ENCODE measurements at regions not wholly inside any gene's neighbourhood (a gene's known extent, or its start where the extent isn't known, plus 50 kb on each side); places are given as distances from the start of the nearest gene placed in this dataset.

- Histone ChIP-seq H3K4me1 (ENCODE audit: insufficient read depth, low read length) (no peaks in the 10 kb centered on the region), H3K9me3 (ENCODE audit: control insufficient read depth in 1 of 2, insufficient read depth in 1 of 2, low read length in 2 of 2) (no peaks in the 10 kb centered on the region), H3K4me3 (ENCODE audit: low read length) (no peak overlapping the region), H3K27ac (ENCODE audit: low read depth in 1 of 2, low read length in 2 of 2) (no peak overlapping the region), H3K36me3 (ENCODE audit: insufficient read depth, low read length) (no peaks in the 10 kb centered on the region), H3K27me3 (ENCODE audit: control insufficient read depth in 1 of 2, insufficient read depth in 2 of 2, low read length in 2 of 2) (no peaks in the 10 kb centered on the region)
- Mint-ChIP-seq H3K27ac (no peak overlapping the region), H3K36me3 (ENCODE audit: low read depth) (no peaks in the 10 kb centered on the region), H3K9me3 (peaks cover 19% of the 10 kb centered on the region), H3K4me3 (no peak overlapping the region), H3K4me1 (ENCODE audit: low read depth) (no peaks in the 10 kb centered on the region), H3K27me3 (no peaks in the 10 kb centered on the region)
- ATAC-seq (ENCODE audit: poor library complexity) (no peak), DNase-seq (no peak)
- intact Hi-C loops (cut with DNase I, micrococcal nuclease) = no loop called here
- TF ChIP-seq CTCF (IDR thresholded peaks at IDR 0.05) = no peak
- CTCF ChIA-PET = interaction anchor here (1.3 kb wide), 1 partner anchor 10 kb away, joined by 3 read pairs; no protein-coding TSS in a partner anchor
- POLR2A ChIA-PET = no interaction called here
Observed at GRCh38 chr7:10703059-10703458, 270.6 kb upstream of the PHF14 start.

- Histone ChIP-seq H3K4me1 (ENCODE audit: insufficient read depth, low read length) (no peaks in the 10 kb centered on the region), H3K36me3 (ENCODE audit: insufficient read depth, low read length) (no peaks in the 10 kb centered on the region), H3K27me3 (ENCODE audit: control insufficient read depth in 1 of 2, insufficient read depth in 2 of 2, low read length in 2 of 2) (no peaks in the 10 kb centered on the region), H3K4me3 (ENCODE audit: low read length) (no peak overlapping the region), H3K9me3 (ENCODE audit: control insufficient read depth in 1 of 2, insufficient read depth in 1 of 2, low read length in 2 of 2) (no peaks in the 10 kb centered on the region), H3K27ac (ENCODE audit: low read depth in 1 of 2, low read length in 2 of 2) (no peak overlapping the region)
- intact Hi-C loops (cut with DNase I, micrococcal nuclease) = no loop called here
- Mint-ChIP-seq H3K27ac (no peak overlapping the region), H3K4me3 (no peak overlapping the region), H3K9me3 (peaks cover 13% of the 10 kb centered on the region), H3K36me3 (ENCODE audit: low read depth) (no peaks in the 10 kb centered on the region), H3K4me1 (ENCODE audit: low read depth) (no peaks in the 10 kb centered on the region), H3K27me3 (no peaks in the 10 kb centered on the region)
- ATAC-seq (ENCODE audit: poor library complexity) (no peak), DNase-seq (no peak)
- no peak for TF ChIP-seq CTCF (IDR thresholded peaks at IDR 0.05)
- POLR2A ChIA-PET = no interaction called here
- CTCF ChIA-PET = interaction anchor here (1.0 kb wide), 1 partner anchor 10 kb away, joined by 3 read pairs; no protein-coding TSS in a partner anchor
Observed at GRCh38 chr7:10703981-10704380, 269.7 kb upstream of the PHF14 start.

- peaks cover 11% of the 10 kb centered on the region for H3K9me3 Mint-ChIP-seq
- intact Hi-C loops (cut with DNase I, micrococcal nuclease) = no loop called here
- H3K4me1 ChIP-seq (ENCODE audit: insufficient read depth, low read length) = no peaks in the 10 kb centered on the region
- H3K27me3 ChIP-seq (ENCODE audit: control insufficient read depth in 1 of 2, insufficient read depth in 2 of 2, low read length in 2 of 2) = no peaks in the 10 kb centered on the region
- H3K4me3 ChIP-seq (ENCODE audit: low read length) = no peak overlapping the region
- H3K27ac ChIP-seq (ENCODE audit: low read depth in 1 of 2, low read length in 2 of 2) = no peak overlapping the region
- no peaks in the 10 kb centered on the region for H3K36me3 Mint-ChIP-seq (ENCODE audit: low read depth)
- no peak overlapping the region for H3K4me3 Mint-ChIP-seq
- TF ChIP-seq CTCF (IDR thresholded peaks at IDR 0.05) = no peak
- CTCF ChIA-PET = interaction anchor here (1.0 kb wide), 1 partner anchor 9 kb away, joined by 3 read pairs; no protein-coding TSS in a partner anchor
- ATAC-seq (ENCODE audit: poor library complexity) = no peak
- H3K27ac Mint-ChIP-seq = no peak overlapping the region
- H3K9me3 ChIP-seq (ENCODE audit: control insufficient read depth in 1 of 2, insufficient read depth in 1 of 2, low read length in 2 of 2) = no peaks in the 10 kb centered on the region
- no peaks in the 10 kb centered on the region for H3K4me1 Mint-ChIP-seq (ENCODE audit: low read depth)
- H3K27me3 Mint-ChIP-seq = no peaks in the 10 kb centered on the region
- DNase-seq = no peak
- H3K36me3 ChIP-seq (ENCODE audit: insufficient read depth, low read length) = no peaks in the 10 kb centered on the region
- POLR2A ChIA-PET = no interaction called here
Observed at GRCh38 chr7:10704653-10705052, 269.0 kb upstream of the PHF14 start.
